GM21381 (cell line): ENCODE measurements at regions not wholly inside any gene's neighbourhood (a gene's known extent, or its start where the extent isn't known, plus 50 kb on each side); places are given as distances from the start of the nearest gene placed in this dataset.

Experiments
- ATAC-seq: cut with Tn5 transposase; IDR thresholded peaks from one replicate; pipeline ENCODE4 v1.9.1; 2021; ENCODE audit warnings: mild to moderate bottlenecking, moderate library complexity; ENCODE audit not compliant: unreplicated experiment

- ATAC-seq: no peak
These were observed 245.5 kb upstream of the HS6ST1 start for GRCh38 chr2:128564131-128564530.

DNA sequence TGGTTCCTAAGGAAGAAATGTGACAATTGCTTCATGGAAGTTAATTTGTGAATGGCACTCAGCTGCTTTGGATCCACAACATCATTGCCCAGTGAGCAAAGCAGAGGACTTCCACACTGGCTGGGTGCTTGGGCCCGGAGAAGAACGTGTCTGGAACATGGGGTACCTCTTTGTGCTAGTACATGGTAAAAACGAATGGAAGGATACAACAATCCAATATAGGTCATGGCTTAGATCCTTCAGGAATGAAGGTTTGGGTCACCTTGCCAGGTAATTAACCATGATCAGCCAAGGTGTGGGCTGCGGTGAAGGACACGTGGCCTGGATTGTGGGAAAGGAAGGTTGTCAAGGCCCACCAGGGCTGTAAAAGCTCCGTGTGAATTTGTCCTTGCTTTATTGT is 245.9 kb upstream of the HS6ST1 start:
- no peak for ATAC-seq

GRCh38 chr2:128565441-128565840 is 246.8 kb upstream of the HS6ST1 start:
- no peak for ATAC-seq

DNA sequence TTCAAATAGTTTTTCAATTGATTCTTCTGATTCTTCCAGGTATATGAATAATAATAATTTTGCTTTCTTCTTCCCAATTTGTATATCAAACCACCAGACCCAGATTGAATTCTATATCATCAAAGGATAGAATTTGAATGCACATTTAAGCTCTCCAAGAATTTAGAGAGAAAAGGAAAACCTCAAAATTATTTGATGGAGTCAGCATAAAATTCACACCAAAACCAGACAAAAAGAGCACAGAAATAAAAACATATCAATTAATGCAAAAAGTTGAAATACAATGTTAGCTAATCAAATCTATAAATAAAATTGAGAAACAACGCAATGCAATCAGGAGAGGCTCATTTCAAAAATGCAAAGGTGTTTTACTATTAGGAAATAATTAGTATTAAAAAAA is 248.0 kb upstream of the HS6ST1 start:
- ATAC-seq: no peak

DNA sequence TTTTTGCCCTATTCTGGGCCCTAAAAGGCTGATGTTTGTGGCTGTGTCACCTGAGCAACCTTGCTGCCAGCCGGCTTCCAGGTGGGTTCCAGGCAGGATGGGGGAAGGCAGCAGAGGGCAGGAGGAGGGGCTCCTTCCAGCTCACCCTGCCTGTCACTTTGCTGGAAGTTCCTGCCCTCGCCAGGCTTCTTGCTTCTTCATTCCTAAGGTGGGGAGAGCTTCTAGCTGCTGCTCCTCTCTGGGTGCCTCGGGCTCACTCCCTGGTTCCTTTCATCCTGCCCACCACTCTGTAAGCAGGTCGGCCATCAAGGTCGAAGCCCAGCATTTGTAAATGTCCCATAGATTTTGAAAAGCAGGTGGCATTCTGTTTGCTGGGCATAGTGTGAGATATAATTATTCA is 249.4 kb upstream of the HS6ST1 start:
- no peak for ATAC-seq

DNA sequence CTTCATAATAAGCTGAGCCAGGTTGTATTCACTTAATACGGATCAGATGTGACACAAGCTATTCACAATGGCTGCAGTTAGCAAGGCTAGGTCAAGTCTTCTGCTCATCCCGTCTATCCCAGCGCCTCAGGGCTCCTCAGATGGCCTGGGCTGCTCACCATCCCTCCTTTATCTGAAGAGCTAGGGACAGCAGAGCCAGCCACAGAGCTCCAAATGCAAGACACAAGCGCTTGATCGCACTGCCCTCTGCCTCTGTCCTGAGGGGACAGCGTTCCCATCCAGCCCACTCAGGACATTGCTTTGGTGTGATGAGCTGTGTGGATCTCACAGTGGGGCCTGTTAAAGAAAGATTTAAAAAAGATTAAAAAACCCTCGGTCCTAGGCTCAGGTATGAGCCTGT is 254.4 kb upstream of the HS6ST1 start:
- ATAC-seq: no peak

GRCh38 chr2:128573531-128573930 is 254.9 kb upstream of the HS6ST1 start:
- no peak for ATAC-seq

GRCh38 chr2:128577141-128577930 is 258.7 kb upstream of the HS6ST1 start:
- no peak for ATAC-seq

- ATAC-seq: no peak
These were observed 260.0 kb upstream of the HS6ST1 start for GRCh38 chr2:128578406-128579390.

GRCh38 chr2:128579825-128580224 is 261.2 kb upstream of the HS6ST1 start:
- no peak for ATAC-seq

DNA sequence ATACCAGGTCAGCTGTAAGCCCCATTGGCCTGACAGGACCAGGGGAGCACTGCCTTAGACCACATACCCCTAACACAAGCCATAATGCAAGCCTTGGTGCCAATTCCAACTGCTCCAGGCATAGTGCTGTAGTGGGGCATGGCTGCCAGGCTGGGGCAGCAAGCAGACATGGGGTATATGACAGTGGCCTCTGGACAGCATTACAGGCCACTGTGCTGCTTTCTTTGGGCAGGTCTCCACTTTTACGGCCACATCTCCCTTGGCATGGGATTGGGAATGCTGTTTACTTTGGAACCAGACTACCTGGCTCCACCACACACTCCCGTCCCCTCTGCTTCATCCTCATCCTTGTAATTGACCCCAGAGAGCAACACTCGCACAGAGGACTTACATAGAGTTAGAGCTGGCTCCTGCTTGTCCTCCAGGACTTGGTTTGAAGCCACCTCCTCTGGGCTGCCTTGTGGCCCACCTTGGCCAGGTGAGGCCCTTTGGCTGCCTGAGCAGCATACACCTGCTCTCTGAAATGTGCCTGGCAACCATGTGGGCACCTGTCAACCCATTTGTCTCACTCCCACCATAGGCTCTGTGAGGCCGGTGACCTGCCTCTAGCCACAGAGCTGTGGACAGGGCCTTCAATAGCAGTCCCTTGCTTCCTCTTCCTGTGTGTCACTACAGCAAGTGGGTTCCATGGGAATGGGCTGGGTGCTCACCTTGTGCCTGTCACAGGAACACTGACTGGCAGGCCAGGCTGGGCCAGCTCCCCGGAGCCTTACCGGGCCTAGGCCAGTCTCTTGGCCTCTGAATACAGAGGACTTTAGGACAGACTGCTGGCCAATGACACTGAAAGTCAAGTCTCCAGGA is 262.6 kb upstream of the HS6ST1 start:
- no peak for ATAC-seq

DNA sequence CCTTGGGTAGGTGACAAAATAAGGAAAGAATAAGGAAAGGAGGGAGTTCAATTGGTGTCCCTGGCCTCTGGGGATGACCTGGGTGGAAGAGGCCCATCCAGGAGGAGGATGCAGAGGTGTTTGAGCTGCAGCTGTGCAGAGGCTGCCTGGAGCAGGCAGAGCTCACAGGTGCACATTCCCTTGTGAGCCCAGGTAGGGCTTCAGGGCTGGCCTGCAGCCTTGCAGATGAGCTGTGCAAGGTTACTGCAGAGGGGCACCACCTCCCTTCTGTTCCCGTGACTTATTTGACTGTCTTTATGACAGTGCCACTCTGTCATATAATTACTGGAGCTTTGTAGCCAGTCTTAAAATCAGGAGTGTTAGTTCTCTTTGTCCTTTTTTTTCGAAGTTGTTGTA is 263.2 kb upstream of the HS6ST1 start:
- ATAC-seq: no peak

GRCh38 chr2:128584296-128584890 is 265.7 kb upstream of the HS6ST1 start:
- no peak for ATAC-seq

- no peak for ATAC-seq
These were observed 267.0 kb upstream of the HS6ST1 start for GRCh38 chr2:128585706-128586105.

DNA sequence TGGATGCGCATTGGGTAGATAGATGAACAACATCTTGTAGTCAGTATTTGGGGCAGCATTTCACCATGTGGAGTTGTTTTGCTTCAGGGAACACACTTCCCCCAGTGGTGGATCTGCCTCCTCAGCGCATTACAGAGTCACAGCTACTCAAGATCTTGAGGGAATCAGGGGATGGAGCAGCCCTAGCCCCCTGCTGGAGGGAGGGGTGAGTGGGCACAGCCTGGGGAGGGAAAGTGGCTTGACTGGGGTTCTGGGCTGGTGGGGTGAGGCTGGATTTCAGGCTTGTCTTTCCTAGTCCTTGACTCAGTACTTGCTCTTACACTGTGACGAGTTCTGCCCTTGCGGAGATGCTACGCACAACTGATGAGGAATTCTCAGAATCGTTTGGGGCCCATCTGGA is 271.0 kb upstream of the HS6ST1 start:
- no peak for ATAC-seq

DNA sequence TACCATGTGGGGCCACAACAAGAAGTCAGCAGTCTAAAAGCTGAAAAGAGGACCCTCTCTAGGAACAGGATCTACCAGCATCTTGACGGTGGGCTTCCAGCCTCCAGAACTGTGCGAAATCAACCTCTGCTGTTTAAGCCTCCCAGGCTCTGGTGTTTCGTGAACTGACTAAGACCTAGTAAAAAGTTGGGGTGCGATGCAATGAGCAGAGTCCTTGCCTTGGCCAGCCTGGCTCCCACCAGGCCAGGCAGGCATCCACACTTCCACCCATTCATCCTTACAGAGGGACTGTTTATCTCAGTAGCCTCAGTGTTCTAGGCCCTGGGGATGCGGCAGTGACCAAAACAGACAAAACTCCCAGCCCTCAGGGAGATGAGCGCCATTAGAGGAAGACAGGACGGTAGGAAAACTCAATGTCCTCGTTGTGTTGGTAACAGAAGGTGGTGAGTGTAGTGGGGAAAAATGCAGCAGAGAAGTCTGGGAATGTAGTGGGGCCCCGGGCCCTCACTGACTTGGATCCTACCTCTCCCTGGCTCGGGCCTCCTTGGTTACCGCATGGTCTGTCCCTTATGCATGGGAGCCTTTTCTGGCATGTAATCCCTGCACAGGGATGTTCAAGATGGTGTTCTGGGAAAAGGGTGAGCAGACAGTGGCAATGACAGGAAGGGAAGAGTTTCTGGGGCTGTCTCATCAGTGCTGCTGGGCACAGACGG is 271.8 kb upstream of the HS6ST1 start:
- ATAC-seq: no peak

DNA sequence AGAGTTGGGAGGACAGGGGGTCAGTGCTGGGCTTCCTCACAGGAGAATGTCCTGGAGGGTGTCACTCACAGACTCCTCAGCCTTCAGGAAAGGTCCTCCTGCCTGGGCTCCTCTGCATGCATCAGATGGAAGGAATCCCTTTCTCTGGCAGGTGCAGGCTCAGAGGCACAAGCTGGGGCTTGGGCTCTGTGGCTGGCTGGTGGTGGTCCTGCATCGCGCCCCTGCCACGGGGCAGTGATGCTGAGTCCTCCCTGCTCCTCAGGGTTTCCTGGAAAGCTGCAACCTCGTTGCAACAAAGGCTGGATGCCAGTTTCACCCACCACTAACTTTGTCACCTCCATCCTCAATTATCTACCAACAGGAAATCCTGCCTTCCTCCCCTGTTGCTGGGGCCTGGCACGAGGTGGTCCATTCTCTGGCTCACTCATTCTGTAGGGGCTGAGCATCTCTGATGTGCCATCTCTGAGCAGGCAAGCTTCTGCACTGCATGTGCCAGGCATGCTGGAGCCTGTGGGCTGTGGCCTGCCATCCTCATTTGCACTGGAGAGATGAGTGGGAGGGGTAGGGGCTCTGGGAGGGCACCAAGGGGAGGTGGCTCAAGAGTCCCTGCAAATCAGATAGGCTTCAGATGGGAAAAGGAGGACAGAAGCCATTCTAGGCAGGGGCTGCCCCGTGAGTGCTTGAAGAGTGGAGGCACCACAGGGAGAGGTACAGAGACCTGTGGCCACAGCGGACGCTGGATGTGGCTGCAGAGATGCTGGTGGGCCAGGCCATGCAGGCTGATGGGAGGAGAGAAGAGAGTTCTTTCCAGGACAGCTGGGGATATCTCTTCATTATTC is 272.6 kb upstream of the HS6ST1 start:
- ATAC-seq: no peak

GRCh38 chr2:128591861-128592822 is 273.5 kb upstream of the HS6ST1 start:
- no peak for ATAC-seq
